ENCODE measurements at regions not wholly inside any gene's neighbourhood (a gene's known extent, or its start where the extent isn't known, plus 50 kb on each side); places are given as distances from the start of the nearest gene placed in this dataset.

DNA sequence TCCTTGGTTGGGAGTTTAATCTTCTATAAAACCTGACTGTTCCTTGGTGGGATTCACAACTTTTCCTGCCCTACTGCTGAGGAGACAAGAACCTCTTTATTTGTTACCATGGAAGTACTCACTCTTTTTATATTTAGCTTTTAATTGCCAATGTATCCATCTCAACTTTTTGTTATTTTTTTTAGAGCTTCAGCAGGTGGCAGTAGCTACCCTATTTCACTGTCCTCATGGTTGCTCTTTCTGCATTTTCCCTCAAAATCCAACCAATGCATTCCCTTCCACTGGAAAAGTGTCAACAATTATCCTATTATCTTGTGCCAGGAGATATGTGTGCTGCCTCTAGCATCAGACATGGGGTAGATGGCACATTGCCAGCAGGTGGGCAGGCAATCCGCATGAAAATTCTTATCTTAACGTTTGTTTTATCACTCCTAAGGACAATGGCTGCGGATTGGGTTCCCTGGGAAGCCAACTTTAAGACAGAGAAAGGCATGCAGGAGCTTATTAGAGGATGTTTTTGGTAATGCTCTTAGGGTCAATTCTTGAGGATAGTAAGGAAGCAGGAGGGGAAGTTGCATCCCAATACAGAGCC lies 406.4 kb downstream of the SNAPC1 start:
- no peak for DNase-seq

DNA sequence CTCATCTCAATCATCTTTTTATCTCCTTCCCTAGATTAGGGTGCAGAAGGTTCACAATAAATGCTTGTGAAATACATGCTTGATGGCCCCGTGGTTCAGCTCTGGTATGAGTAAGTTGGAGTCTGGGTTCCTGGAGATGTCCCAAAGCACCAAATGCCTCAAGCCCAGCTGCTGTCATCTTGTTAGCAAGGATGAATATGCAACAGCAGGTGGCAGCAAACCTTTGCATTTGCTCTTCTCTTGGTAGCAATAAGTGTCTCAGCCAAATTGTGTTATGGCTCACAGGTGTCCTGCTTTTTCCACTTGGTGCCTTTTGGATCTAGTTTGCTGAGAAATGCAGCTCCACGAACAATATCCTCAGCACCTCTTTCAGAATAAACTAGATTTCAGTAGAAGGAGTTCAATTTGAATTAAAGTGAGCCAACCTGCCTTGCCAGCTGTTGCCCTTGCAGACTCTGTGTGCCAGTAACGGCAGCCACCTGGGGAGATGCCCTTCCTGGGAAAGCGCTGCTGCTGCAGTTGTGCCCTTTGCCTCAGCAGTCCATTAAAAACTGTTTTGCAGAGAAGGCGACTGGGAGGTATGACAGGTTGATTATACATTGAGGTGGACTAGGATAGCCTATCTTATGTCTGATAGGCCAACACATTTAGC lies 417.3 kb downstream of the SNAPC1 start:
- DNase-seq: no peak

DNA sequence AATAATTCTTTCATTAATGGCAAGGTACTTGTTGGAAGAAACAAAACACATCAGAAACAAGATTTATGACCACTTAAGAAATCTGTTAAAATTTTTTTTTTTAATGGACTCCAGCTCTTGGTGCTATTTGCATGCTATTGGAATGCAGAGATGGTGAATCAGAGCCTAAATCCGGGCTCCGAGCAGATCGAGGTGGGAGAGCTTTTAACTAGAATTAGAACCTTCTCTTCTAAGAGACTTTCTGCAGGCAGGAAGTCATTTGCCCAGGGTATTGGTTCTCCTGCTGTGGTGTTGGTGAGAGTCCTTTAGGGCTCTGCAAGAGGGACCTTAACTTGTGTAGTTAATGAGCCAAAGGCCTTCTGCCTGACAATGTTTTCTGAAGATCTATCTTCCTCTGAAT lies 419.4 kb downstream of the SNAPC1 start:
- DNase-seq: no peak

DNA sequence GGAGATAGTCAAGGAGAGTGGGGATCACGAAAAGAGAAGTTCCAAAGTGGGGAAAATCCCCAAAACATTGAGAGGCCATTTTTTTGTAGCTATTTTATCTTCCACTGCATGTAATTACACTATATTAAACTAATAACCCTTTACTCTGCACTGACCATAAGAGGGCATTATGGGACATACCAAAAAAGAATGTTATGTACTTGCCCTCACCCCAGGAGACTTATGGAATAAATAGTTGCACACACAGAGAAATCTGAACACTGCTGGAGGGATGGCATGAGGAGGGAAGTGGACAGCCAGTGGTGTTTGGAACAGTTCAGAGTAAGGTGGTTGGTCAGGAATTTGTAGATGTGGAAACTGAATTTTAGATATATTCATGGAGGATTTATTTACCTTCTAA lies 422.9 kb downstream of the SNAPC1 start:
- DNase-seq: no peak

DNA sequence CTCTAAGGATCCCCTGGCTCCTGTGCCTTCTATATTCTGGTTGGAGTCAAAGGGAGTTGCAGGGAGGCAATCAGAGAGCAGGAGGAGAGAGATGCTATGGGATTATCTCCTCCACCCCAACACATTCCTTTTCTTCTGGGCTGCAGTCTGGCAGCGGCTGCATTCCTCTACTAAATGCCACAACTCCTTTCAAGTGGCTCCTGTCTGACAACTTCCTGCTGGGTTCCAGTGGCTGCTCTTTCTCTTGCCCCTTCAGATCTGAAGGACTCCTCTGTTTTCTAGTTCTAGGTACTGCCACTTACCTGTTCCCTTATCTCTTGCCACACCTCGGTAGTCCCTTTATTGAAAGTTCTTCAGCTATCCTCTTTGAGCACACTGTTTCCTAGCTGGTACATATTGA lies 425.0 kb downstream of the SNAPC1 start:
- DNase-seq: no peak

DNA sequence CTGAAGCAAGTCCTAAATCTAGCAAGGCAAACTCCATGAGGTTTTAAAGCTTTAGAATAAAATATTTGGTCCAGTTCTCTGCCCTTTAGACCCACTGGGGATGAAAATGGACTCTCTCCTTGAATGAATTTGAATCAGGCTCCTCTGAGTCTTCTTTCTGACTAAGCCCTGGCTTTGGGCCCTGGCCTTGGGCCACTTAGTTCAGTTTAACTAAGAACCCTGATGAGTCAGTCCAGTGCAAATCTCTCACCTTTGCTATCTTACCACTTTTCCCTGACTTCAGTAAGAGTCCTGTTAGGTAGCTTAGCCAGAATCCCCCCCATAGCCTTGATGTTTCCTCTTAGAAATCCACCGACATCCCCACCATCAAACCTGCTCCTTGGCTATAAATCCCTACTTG lies 427.5 kb downstream of the SNAPC1 start:
- DNase-seq: no peak

DNA sequence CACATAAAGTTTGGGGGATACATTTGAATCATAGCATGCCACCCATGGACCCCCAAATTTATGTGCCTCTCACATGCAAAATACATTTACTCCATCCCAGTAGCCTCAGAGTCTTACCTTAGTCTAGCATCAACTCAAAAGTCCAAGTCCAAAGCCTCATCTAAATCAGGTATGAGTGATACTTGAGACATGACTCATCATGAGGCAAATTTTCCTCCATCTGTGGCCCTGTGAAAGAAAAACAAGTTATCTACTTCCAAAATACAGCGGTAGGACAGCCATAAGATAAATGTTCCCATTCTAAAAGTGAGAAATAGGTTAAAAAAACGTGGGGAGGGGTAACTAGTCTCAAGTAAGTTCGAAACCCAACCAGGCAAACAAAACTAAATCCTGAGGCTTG lies 444.2 kb downstream of the SNAPC1 start:
- no peak for DNase-seq

DNA sequence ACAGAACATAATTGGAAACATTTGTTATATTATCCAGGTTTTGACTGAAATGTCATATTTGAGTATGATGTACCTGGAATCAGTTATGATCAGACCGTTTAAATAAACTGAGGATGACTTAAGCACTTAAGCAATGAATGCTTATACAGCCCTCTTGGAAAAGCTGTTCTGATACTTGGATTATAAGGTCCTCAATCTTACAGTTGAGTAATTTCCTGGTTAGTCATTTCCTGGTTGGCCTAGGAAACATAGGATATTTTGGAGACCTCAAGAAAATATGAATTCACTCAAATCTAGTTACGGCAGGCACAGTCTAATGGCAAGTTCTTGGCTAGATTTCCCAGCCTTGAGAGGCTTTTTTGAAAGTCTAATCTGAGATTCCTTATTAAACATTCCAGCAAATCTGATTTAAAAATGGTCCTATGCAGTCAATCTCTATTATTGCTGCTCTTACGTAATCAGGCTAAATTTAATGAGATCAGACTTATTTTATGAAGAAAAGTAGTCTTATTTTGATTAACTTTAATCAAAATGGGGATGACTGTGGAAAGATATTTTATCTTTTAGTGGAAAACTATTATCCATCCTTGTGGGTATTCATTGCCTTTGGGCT lies 447.2 kb downstream of the SNAPC1 start:
- DNase-seq: no peak

DNA sequence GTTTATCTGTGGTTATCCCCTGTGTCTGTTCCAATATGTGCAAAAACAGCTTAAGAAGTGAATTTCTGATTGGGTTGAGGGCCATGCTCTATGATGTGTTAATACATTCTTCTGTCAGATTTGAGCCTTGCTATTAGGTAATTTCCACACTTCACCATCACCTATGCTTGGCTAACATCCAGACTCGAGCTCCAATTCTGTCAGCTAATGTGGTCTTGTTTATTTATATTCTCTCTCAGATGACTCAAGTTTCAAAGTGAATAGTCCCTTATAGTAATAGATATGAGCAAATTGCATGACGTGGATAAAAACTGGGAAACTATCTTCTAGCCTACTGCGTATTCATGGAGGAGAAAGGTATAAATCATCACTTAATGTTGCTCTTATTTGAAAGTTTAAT lies 451.3 kb downstream of the SNAPC1 start:
- no peak for DNase-seq

DNA sequence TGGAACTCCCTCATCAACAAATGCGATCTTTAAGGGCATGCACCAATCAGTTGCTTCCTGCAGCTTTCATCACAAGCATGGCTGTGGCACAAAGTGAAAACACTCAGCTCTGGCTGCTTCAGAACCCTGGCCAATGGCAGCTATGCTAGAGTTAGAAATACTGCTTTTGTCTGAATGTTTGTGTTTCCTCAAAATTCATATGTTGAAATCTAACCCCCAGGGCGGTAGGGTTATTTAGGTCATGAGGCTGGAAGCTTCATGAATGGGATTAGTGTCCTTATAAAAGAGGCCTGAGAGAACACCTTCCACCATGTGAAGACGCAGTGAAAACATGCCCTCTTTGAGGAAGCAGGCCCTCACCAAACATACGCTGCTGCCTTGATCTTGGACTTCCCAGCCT lies 453.9 kb downstream of the SNAPC1 start:
- DNase-seq: no peak

DNA sequence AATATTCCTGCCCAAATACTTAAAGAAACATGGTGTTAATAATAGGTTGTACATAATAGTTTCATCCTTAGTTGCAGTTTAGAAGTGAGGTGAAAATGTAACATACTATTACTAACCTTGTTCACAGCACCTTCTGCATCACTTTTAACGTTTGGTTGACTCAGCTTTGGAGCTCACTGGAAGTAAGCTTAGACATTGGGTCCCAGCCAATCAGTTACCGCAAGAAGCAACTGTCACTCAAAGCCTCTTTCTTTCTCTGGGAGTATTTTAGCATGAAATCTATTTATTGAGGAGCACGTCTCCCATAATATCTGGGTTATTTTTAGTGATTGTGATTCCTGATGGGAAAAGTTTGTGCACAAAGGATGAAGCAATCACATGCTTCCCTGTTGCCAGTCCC lies 472.6 kb downstream of the SNAPC1 start:
- DNase-seq: no peak

DNA sequence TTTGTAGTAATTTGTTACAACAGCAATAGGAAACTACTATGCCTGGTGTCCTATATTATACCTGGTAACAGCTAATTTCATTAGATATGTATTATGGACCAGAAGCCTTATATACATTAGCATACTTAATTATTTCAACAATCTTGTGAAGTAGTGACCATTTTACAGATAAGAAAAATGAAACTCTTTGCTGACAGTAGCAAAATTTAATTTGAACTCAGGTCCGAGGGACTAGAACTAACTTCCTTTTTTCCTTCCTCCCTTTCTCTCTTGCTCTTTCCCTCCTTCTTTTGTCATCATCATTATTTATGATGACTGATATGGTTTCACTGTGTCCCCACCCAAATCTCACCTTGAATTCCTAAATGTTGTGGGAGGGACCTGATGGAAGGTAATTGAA lies 482.0 kb downstream of the SNAPC1 start:
- no peak for DNase-seq

DNA sequence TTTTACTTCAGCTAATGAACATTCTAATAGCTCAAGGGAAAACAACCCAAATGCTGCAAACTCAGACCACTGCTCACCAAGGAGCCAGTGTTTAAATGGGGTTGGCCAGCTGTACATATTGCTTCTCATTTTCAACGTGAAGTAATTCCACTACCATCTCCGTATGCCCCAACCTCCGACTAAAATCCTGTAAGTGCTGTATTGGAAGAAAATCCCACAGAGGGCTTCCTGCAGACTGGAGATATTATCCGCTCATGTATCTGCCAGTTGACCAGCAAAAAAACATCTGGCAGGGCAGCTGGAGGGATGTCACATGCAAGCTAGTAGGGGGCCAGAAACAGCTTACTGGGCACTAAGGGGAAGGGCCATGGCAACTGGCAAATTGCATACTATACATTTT lies 485.0 kb downstream of the SNAPC1 start:
- DNase-seq: no peak

DNA sequence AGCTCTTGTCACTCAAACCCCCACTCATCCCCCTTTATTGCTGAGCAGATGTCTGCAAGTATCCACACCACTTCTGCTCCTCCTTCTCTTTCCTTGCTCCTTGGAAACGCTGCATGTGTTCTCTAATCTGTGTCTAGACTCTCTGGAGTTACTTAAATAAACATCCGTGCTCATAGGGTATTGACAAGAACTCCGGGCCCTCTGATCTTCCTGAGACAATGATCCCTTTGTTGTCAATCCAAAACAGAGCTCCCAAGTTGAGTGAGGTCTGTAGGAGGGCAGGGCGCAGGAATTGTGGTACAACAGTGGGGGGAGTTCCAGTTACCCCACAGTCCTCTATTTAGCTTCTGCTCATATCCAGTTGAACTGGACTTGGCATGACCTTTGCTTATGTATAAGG lies 489.0 kb downstream of the SNAPC1 start:
- no peak for DNase-seq

DNA sequence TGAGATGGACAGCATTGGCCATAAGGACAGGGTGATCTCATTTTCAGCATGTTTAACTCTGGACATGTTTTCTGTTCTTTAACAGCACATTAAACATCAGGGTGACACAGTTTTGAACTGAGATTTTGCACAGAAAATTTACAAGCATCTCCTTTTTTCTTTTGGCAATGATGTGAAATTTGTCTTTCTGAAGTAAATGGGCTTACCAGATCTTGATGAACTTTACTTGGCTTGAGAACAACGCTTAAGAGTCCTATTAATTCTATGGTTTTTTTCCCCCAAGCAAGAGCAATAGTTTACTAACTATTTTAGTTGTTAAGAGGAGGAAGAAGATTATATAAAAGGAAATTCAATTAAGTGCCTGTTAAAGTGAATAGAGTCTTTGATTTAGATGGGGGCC lies 491.0 kb downstream of the SNAPC1 start:
- no peak for DNase-seq

DNA sequence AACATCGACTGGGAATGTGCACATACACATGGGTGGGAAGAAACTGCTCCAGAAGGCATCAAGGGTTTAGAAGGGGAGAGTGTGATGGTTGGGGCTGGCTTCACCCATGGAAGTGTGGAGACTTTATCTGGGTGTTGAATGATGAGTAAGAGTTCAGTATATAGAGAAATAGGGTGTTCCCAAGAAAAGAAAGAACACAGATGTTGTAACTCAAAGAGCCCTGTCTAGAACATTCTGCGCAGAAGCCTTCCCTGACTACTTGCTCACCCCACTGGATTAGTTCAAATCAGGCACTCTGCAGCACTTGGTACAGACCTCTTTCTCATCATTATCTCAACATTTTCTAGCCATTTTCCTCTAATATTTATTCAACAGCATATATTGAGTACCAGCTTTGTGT lies 491.7 kb downstream of the SNAPC1 start:
- DNase-seq: no peak

DNA sequence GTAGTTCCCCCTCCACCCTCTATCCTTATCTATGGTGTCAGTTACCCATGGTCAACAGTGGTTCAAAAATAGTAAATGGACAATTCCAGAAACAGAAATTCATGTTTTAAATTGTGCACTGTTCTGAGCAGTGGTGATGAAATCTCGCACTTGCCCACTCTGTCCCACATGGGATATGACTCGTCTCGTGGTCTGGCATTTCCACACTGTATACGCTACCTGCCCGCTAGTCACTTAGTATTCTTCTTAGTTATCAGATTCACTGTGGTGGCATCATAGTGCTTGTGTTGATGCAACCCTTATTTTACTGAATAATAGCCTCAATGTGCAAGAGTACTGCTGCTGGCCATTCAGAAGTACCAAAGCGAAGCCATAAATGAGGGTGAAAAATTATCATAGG lies 507.0 kb downstream of the SNAPC1 start:
- DNase-seq: no peak

DNA sequence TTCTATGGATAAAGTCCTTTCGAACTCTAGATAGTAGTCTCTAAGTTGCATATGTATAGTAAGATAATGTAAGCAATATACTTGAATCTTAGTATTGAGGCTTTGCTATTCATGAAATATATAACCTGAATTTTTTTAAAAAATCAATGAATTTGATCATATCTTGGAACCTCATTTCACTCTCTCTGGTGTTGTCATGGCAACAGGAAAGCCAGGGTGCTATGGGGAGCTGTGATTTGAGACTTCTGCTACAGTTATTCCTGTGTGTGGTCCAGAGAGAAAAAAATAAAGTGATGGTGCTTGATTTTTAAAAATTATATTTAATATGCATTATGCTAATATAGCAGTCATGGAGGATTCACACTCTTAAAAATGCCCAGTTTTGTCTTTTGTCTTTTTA lies 508.0 kb downstream of the SNAPC1 start:
- no peak for DNase-seq

DNA sequence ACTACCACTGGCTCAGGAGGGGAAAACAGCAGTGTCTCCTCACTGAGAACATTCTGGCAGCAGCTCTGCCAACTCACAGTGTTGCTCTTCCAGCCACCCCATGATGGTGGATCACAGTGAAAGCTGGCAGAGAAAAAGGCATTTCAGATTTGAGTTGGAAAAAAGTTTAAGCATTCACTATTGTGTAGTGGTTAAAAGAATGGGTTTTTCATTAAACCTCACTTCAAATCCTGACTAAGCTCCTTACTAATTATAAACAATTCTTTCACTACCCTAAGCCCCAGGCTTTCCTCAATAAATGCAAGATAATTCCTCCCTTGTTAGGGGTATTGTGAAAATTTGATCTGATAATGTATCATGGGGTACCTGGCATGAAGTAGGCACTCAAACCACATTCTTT lies 518.1 kb downstream of the SNAPC1 start:
- DNase-seq: no peak

DNA sequence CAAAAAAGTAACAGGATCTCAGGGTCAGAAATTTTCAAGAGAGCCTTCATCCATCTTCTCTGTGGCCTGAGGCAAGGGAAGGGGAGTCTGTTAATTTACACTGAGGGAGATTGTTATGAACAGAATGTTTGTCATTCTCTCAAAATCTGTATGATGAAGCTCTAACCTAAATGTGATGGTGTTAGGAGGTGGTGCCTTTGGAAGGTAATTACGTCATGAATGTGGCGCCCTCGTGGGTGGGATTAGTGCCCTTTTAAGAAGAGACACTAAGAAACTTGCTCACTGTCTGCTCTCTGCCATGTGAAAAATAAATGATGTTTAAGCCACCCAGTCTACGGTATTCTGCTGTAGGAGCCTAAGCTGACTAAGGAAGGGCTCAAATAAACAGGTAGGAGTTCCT lies 521.6 kb downstream of the SNAPC1 start:
- no peak for DNase-seq

DNA sequence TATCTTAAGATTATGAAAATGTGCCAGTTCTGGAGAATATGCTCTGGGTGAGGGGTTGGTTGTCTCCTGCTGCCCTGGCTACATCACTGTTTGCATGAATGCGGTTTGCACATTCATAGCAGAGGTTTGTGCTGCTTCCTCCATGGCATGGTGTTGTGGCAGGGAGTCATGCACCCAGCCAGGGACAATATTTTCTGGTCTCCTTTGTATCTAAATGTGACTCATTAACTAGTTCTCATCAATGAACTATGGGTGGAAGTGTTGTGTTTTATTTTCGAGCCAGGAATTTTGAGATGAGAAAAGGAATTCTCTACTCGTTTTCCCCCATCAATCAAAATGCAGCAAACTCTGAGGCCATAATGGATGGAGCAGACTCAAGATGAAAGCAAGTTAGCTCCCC lies 527.3 kb downstream of the SNAPC1 start:
- no peak for DNase-seq

DNA sequence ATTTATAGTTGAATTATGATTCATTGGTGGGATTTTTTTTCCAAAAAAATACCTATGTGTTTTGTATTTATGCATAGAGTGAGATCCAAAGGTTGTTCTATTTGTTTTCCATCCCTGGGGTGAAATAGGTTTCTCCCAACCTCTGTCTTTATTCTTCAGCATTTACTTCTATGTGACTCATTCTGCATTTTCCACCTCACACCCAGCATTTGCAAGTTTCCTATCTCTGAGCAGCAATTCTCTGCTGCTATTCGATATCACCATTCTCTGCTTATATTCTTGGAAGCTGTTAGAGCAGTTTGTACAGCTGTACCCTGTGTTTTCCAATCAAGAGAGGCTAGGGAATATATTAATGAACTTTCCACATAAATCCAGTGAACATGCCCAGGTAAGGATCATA lies 538.9 kb downstream of the SNAPC1 start:
- no peak for DNase-seq

DNA sequence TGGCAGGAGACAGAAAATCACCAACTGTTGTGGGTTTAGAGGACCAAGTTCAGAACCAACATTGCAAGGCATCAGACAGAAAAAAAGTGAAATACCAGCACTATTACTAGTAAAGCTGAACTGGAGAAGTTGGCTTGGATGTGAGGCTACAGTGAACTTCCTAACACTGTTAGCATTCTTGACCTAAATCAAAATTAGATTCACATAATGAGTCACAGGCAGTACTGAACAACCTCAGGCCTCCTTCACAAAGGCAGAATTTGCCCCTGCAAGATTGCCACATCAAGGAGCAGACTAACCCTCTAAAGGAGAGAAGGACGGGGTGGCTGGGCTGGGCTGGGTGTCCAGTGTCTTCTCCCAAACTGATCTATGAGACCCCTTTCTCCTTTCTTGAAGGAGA lies 539.7 kb downstream of the SNAPC1 start:
- no peak for DNase-seq

DNA sequence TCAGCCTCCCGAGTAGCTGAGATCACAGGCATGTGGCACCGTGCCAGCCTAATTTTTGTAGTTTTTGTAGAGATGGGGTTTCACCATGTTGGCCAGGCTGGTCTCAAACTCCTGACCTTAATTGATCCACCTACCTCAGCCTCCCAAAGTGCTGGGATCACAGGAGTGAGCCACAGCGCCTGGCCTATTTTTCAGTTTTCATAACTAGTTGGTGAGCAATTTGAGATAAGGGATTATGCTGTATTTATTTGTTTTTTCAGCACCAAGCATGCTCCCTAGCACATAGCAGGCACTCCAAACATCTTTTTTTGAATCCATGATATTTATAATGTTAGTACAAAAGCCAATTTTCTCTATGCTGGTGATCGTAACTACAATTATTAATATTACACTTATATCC lies 541.2 kb downstream of the SNAPC1 start:
- DNase-seq: no peak

DNA sequence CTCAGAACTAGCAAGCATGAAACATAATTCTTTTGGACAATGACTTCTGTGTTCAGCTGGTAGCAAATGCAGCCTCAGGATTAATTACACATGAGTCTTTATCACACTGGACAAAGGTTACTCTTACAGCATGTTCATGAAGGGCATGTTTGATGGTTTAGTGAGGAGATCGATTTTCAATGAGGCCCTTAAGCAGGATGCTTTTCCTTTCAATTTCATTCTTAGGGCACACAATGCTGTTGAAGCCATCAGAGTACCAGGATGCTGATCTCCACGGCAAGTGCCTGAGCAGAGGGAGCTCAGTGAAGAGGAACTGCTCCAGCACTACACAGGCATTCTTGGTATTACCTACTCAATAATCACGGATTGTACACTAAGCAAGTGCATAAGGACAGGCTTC lies 542.0 kb downstream of the SNAPC1 start:
- DNase-seq: no peak

Data from CD4-positive, alpha-beta T cell treated with Interleukin-15 for 1 hour (primary cell).